PFSK-1 (cell line): ENCODE measurements at regions not wholly inside any gene's neighbourhood (a gene's known extent, or its start where the extent isn't known, plus 50 kb on each side); places are given as distances from the start of the nearest gene placed in this dataset.

ENCODE experiments used
- FOXP2 ChIP-seq: optimal IDR thresholded peaks from 2 replicates; pipeline ENCODE3; 2011; ENCODE audit warnings: borderline replicate concordance, control low read depth, inconsistent platforms; ENCODE audit not compliant: insufficient read depth; ENCODE audit errors: extremely low read length, extremely low read depth
- POLR2AphosphoS5 ChIP-seq: IDR thresholded peaks from 2 replicates; pipeline ENCODE4 v1.6.1; 2012; ENCODE audit warnings: low read depth, mild to moderate bottlenecking, control low read depth, low read length, moderate library complexity
- REST ChIP-seq, 2 experiments: IDR thresholded peaks; 2 replicates each; pipeline versions ENCODE4 v1.6.1 to v1.8.0; 2011 to 2012; ENCODE audit warnings: low read depth in 2 of 2, low read length in 2 of 2, control low read depth in 1 of 2, inconsistent platforms in 1 of 2, mild to moderate bottlenecking in 1 of 2, moderate library complexity in 1 of 2; ENCODE audit not compliant: insufficient read depth in 1 of 2
- SIN3A ChIP-seq: IDR thresholded peaks from 2 replicates; pipeline ENCODE4 v1.6.1; 2012; ENCODE audit warnings: mild to moderate bottlenecking, low read length, moderate library complexity, borderline replicate concordance; ENCODE audit not compliant: insufficient read depth
- TAF1 ChIP-seq: IDR thresholded peaks from 2 replicates; pipeline ENCODE4 v1.6.1; 2012; ENCODE audit warnings: low read length, control low read depth, borderline replicate concordance; ENCODE audit not compliant: insufficient read depth

- TF ChIP-seq SIN3A (no peak), REST (IDR thresholded peaks at IDR 0.05; ENCODE audit: insufficient read depth in 1 of 2, low read depth in 2 of 2, low read length in 2 of 2) (no peak), FOXP2 (no peak), POLR2AphosphoS5 (no peak), TAF1 (no peak)
These were observed 172.3 kb upstream of the MBNL1 start for GRCh38 chr3:152096280-152096906.

- TF ChIP-seq SIN3A = no peak
- TF ChIP-seq FOXP2 = no peak
- no peak for TF ChIP-seq REST (IDR thresholded peaks at IDR 0.05; ENCODE audit: insufficient read depth in 1 of 2, low read depth in 2 of 2, low read length in 2 of 2)
- no peak for TF ChIP-seq POLR2AphosphoS5
- TF ChIP-seq TAF1 = no peak
These were observed 171.6 kb upstream of the MBNL1 start for GRCh38 chr3:152097120-152097519.

GRCh38 chr3:152097770-152098169 is 171.0 kb upstream of the MBNL1 start:
- TF ChIP-seq REST (IDR thresholded peaks at IDR 0.05; ENCODE audit: insufficient read depth in 1 of 2, low read depth in 2 of 2, low read length in 2 of 2) (no peak), FOXP2 (no peak), POLR2AphosphoS5 (no peak), TAF1 (no peak), SIN3A (no peak)

- TF ChIP-seq SIN3A (no peak), TAF1 (no peak), REST (IDR thresholded peaks at IDR 0.05; ENCODE audit: insufficient read depth in 1 of 2, low read depth in 2 of 2, low read length in 2 of 2) (no peak), FOXP2 (no peak), POLR2AphosphoS5 (no peak)
These were observed 168.1 kb upstream of the MBNL1 start for GRCh38 chr3:152100491-152101132.
